ENCODE measurements at regions not wholly inside any gene's neighbourhood (a gene's known extent, or its start where the extent isn't known, plus 50 kb on each side); places are given as distances from the start of the nearest gene placed in this dataset.

DNA sequence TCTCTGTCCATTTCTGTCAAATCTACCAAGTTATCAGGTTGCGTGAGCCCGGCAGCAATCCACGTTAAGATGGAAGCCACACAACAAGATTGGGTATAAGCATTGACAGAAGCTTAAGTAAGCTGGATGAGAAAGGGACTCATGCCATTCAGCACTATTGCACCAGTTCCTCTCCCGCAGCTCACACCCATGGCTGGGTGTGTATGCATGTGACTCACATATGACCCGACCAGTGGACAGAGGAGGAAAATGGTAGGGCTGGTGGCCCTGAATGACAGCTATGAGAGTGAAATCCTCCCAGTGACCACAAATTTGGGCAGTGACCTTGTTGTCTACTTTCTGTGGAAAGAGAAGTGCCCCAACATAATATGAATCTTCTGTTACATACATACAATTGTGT is 113.5 kb downstream of the OTOR start:
- H3K4me1 Mint-ChIP-seq (ENCODE audit: low read depth, unreplicated experiment): peaks cover 25% of the 10 kb centered on the region
- no peak overlapping the region for H3K4me3 ChIP-seq (ENCODE audit: insufficient read depth, low read depth, low read length)
- no peaks in the 10 kb centered on the region for H3K36me3 ChIP-seq (ENCODE audit: insufficient read depth, low read length)
- FAIRE-seq (no peak), DNase-seq (ENCODE audit: low read depth) (no peak)
- H3K9me3 Mint-ChIP-seq (ENCODE audit: unreplicated experiment): peaks cover 9% of the 10 kb centered on the region
- no peaks in the 10 kb centered on the region for H3K9me3 ChIP-seq (ENCODE audit: insufficient read depth, low read depth, low read length)
- no peak overlapping the region for H3K27ac ChIP-seq (ENCODE audit: low read depth, low read length)
- H3K4me3 Mint-ChIP-seq (ENCODE audit: unreplicated experiment): no peak overlapping the region
- no peak for TF ChIP-seq EZH2 (IDR thresholded peaks at IDR 0.05; ENCODE audit: insufficient read depth, low read length)
- TF ChIP-seq, protein P1, sequence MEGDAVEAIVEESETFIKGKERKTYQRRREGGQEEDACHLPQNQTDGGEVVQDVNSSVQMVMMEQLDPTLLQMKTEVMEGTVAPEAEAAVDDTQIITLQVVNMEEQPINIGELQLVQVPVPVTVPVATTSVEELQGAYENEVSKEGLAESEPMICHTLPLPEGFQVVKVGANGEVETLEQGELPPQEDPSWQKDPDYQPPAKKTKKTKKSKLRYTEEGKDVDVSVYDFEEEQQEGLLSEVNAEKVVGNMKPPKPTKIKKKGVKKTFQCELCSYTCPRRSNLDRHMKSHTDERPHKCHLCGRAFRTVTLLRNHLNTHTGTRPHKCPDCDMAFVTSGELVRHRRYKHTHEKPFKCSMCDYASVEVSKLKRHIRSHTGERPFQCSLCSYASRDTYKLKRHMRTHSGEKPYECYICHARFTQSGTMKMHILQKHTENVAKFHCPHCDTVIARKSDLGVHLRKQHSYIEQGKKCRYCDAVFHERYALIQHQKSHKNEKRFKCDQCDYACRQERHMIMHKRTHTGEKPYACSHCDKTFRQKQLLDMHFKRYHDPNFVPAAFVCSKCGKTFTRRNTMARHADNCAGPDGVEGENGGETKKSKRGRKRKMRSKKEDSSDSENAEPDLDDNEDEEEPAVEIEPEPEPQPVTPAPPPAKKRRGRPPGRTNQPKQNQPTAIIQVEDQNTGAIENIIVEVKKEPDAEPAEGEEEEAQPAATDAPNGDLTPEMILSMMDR (IDR thresholded peaks at IDR 0.05; ENCODE audit: insufficient read depth, low read depth, low read length): no peak
- no peak overlapping the region for H3K9ac ChIP-seq (ENCODE audit: low read length)
- no peaks in the 10 kb centered on the region for H3K27me3 ChIP-seq (ENCODE audit: insufficient read depth, low read length)
- no peak overlapping the region for H3K27ac Mint-ChIP-seq (ENCODE audit: unreplicated experiment)
- no peaks in the 10 kb centered on the region for H3K79me2 ChIP-seq (ENCODE audit: insufficient read depth, low read length)
- H3K4me2 ChIP-seq (ENCODE audit: low read length): no peak overlapping the region
- no peaks in the 10 kb centered on the region for H4K20me1 ChIP-seq (ENCODE audit: insufficient read depth, low read length)
- H3K36me3 Mint-ChIP-seq (ENCODE audit: low read depth, unreplicated experiment): no peaks in the 10 kb centered on the region
- no peaks in the 10 kb centered on the region for H3K4me1 ChIP-seq (ENCODE audit: insufficient read depth, low read length)
- H2AFZ ChIP-seq (ENCODE audit: low read depth, low read length): no peak overlapping the region
- H3K27me3 Mint-ChIP-seq (ENCODE audit: low read depth, unreplicated experiment): no peaks in the 10 kb centered on the region

DNA sequence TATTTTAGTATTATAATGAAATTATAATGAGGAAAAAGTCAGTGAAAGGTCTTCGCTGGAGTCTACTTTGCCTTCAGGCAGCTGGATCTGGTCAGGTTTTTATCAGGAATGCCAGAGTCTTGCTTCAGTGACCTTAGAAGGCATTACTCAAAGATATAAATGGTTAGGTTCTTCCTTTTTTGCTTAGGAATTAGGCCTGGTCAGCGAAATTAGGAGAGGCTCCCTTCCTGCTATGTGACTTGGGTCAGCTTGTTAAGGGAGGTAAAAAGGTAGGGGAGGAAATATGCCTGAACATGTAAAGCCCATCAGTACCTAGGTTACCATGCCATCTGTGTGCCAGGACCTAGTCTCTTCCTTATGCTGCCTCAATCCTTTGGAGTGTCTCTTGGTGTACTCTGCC is 115.1 kb downstream of the OTOR start:
- Histone ChIP-seq H3K9me3 (ENCODE audit: insufficient read depth, low read depth, low read length) (no peaks in the 10 kb centered on the region), H3K79me2 (ENCODE audit: insufficient read depth, low read length) (no peaks in the 10 kb centered on the region), H3K27me3 (ENCODE audit: insufficient read depth, low read length) (no peaks in the 10 kb centered on the region), H3K9ac (ENCODE audit: low read length) (no peak overlapping the region), H3K27ac (ENCODE audit: low read depth, low read length) (no peak overlapping the region), H3K36me3 (ENCODE audit: insufficient read depth, low read length) (no peaks in the 10 kb centered on the region), H3K4me3 (ENCODE audit: insufficient read depth, low read depth, low read length) (no peak overlapping the region), H2AFZ (ENCODE audit: low read depth, low read length) (no peak overlapping the region), H4K20me1 (ENCODE audit: insufficient read depth, low read length) (no peaks in the 10 kb centered on the region), H3K4me2 (ENCODE audit: low read length) (no peak overlapping the region), H3K4me1 (ENCODE audit: insufficient read depth, low read length) (no peaks in the 10 kb centered on the region)
- peak overlapping the region; percentile 51 for H3K27ac Mint-ChIP-seq (ENCODE audit: unreplicated experiment)
- TF ChIP-seq, protein P1 (IDR thresholded peaks at IDR 0.05; ENCODE audit: insufficient read depth, low read depth, low read length): no peak
- no peak for TF ChIP-seq EZH2 (IDR thresholded peaks at IDR 0.05; ENCODE audit: insufficient read depth, low read length)
- no peaks in the 10 kb centered on the region for H3K36me3 Mint-ChIP-seq (ENCODE audit: low read depth, unreplicated experiment)
- no peaks in the 10 kb centered on the region for H3K27me3 Mint-ChIP-seq (ENCODE audit: low read depth, unreplicated experiment)
- H3K4me1 Mint-ChIP-seq (ENCODE audit: low read depth, unreplicated experiment): peaks cover 25% of the 10 kb centered on the region
- FAIRE-seq (no peak), DNase-seq (ENCODE audit: low read depth) (no peak)
- H3K9me3 Mint-ChIP-seq (ENCODE audit: unreplicated experiment): peaks cover 2% of the 10 kb centered on the region
- H3K4me3 Mint-ChIP-seq (ENCODE audit: unreplicated experiment): peak overlapping the region; percentile 31

DNA sequence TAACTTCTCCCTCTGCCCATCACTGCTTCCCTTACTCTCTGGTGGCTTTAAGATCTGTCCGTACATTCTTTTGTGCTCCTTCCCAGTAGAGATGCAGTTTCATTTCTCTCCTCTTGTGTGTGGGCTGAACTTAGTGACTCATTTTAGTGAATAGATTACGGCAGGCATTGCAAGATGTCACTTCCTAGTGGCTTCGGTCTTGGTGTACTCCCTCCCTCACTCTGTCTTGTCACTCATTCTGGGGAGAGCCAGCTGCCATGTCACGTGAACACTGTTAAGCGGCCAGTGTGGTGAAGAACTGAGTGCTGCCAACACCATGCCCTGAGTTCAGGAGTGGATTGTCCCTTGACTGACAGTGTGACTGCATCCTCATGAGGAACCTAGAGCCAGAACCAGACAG is 115.9 kb downstream of the OTOR start:
- Histone ChIP-seq H3K9me3 (ENCODE audit: insufficient read depth, low read depth, low read length) (no peaks in the 10 kb centered on the region), H3K4me2 (ENCODE audit: low read length) (no peak overlapping the region), H3K36me3 (ENCODE audit: insufficient read depth, low read length) (no peaks in the 10 kb centered on the region), H3K4me1 (ENCODE audit: insufficient read depth, low read length) (no peaks in the 10 kb centered on the region), H3K9ac (ENCODE audit: low read length) (no peak overlapping the region), H3K27me3 (ENCODE audit: insufficient read depth, low read length) (no peaks in the 10 kb centered on the region), H4K20me1 (ENCODE audit: insufficient read depth, low read length) (no peaks in the 10 kb centered on the region), H2AFZ (ENCODE audit: low read depth, low read length) (no peak overlapping the region), H3K79me2 (ENCODE audit: insufficient read depth, low read length) (no peaks in the 10 kb centered on the region), H3K4me3 (ENCODE audit: insufficient read depth, low read depth, low read length) (no peak overlapping the region), H3K27ac (ENCODE audit: low read depth, low read length) (no peak overlapping the region)
- Mint-ChIP-seq H3K27me3 (ENCODE audit: low read depth, unreplicated experiment) (no peaks in the 10 kb centered on the region), H3K4me1 (ENCODE audit: low read depth, unreplicated experiment) (peaks cover 25% of the 10 kb centered on the region), H3K36me3 (ENCODE audit: low read depth, unreplicated experiment) (no peaks in the 10 kb centered on the region), H3K9me3 (ENCODE audit: unreplicated experiment) (peaks cover 2% of the 10 kb centered on the region), H3K4me3 (ENCODE audit: unreplicated experiment) (no peak overlapping the region), H3K27ac (ENCODE audit: unreplicated experiment) (peak overlapping the region; percentile 51)
- peak; percentile 8 for DNase-seq (ENCODE audit: low read depth)
- no peak for TF ChIP-seq EZH2 (IDR thresholded peaks at IDR 0.05; ENCODE audit: insufficient read depth, low read length)
- TF ChIP-seq, protein P1 (IDR thresholded peaks at IDR 0.05; ENCODE audit: insufficient read depth, low read depth, low read length): no peak
- FAIRE-seq: no peak
